Osteocyte (in vitro differentiated cells): ENCODE measurements at regions not wholly inside any gene's neighbourhood (a gene's known extent, or its start where the extent isn't known, plus 50 kb on each side); places are given as distances from the start of the nearest gene placed in this dataset.

Experiments
- DNase-seq: peaks from one replicate; pipeline ENCODE4 v3.0.0; 2021; ENCODE audit warnings: mixed read lengths; ENCODE audit not compliant: unreplicated experiment; ENCODE audit errors: extremely low spot score
- H3K27ac Mint-ChIP-seq: one replicate; pipeline ENCODE4 v1.8.0; 2021; ENCODE audit warnings: mild to moderate bottlenecking, mixed read lengths; ENCODE audit not compliant: unreplicated experiment
- H3K27me3 Mint-ChIP-seq: one replicate; pipeline ENCODE4 v1.8.0; 2021; ENCODE audit warnings: mixed read lengths; ENCODE audit not compliant: unreplicated experiment
- H3K36me3 Mint-ChIP-seq: one replicate; pipeline ENCODE4 v1.8.0; 2021; ENCODE audit warnings: mixed read lengths; ENCODE audit not compliant: unreplicated experiment
- H3K4me1 Mint-ChIP-seq: one replicate; pipeline ENCODE4 v1.8.0; 2021; ENCODE audit warnings: mixed read lengths; ENCODE audit not compliant: unreplicated experiment
- H3K4me3 Mint-ChIP-seq: one replicate; pipeline ENCODE4 v1.8.0; 2021; ENCODE audit warnings: mild to moderate bottlenecking, moderate library complexity, mixed read lengths; ENCODE audit not compliant: unreplicated experiment
- H3K9me3 Mint-ChIP-seq: one replicate; pipeline ENCODE4 v1.8.0; 2021; ENCODE audit warnings: mixed read lengths; ENCODE audit not compliant: unreplicated experiment
- CTCF ChIP-seq: fragments of 200-600 bp; sonication (generic); IDR thresholded peaks from 2 replicates; pipeline ENCODE4 v1.5.0; 2021; ENCODE audit warnings: antibody characterized with exemption, mild to moderate bottlenecking, moderate library complexity

GRCh38 chr4:85094735-85095134 lies 128.2 kb upstream of the WDFY3 start:
- Mint-ChIP-seq H3K4me1 (no peaks in the 10 kb centered on the region), H3K9me3 (peaks cover 17% of the 10 kb centered on the region), H3K36me3 (no peaks in the 10 kb centered on the region), H3K4me3 (no peak overlapping the region), H3K27me3 (peaks cover 25% of the 10 kb centered on the region), H3K27ac (no peak overlapping the region)
- no peak for TF ChIP-seq CTCF
- no peak for DNase-seq

GRCh38 chr4:85102606-85103005 lies 136.1 kb upstream of the WDFY3 start:
- H3K4me3 Mint-ChIP-seq = no peak overlapping the region

GRCh38 chr4:85106166-85106565 lies 139.7 kb upstream of the WDFY3 start:
- no peak for TF ChIP-seq CTCF
- H3K27ac Mint-ChIP-seq = no peak overlapping the region
- H3K9me3 Mint-ChIP-seq = no peaks in the 10 kb centered on the region
- H3K4me1 Mint-ChIP-seq = no peaks in the 10 kb centered on the region
- no peaks in the 10 kb centered on the region for H3K36me3 Mint-ChIP-seq
- no peak for DNase-seq
- peaks cover 15% of the 10 kb centered on the region for H3K27me3 Mint-ChIP-seq
- H3K4me3 Mint-ChIP-seq = no peak overlapping the region

More at GRCh38 chr4:85102606-85103005, 136.1 kb upstream of the WDFY3 start:
- H3K27ac Mint-ChIP-seq = no peak overlapping the region
- no peaks in the 10 kb centered on the region for H3K4me1 Mint-ChIP-seq
- H3K36me3 Mint-ChIP-seq = no peaks in the 10 kb centered on the region
- TF ChIP-seq CTCF = no peak
- DNase-seq = no peak
- H3K9me3 Mint-ChIP-seq = peaks cover 11% of the 10 kb centered on the region
- peaks cover 19% of the 10 kb centered on the region for H3K27me3 Mint-ChIP-seq

- DNase-seq = no peak
- H3K36me3 Mint-ChIP-seq = no peaks in the 10 kb centered on the region
- no peak overlapping the region for H3K27ac Mint-ChIP-seq
- TF ChIP-seq CTCF = no peak
- H3K27me3 Mint-ChIP-seq = peaks cover 15% of the 10 kb centered on the region
- H3K9me3 Mint-ChIP-seq = no peaks in the 10 kb centered on the region
- H3K4me3 Mint-ChIP-seq = no peak overlapping the region
- no peaks in the 10 kb centered on the region for H3K4me1 Mint-ChIP-seq
Observed at GRCh38 chr4:85106805-85107336, 140.4 kb upstream of the WDFY3 start.

GRCh38 chr4:85107553-85107952 lies 141.1 kb upstream of the WDFY3 start:
- Mint-ChIP-seq H3K36me3 (no peaks in the 10 kb centered on the region), H3K4me3 (no peak overlapping the region), H3K4me1 (no peaks in the 10 kb centered on the region), H3K9me3 (no peaks in the 10 kb centered on the region), H3K27ac (no peak overlapping the region), H3K27me3 (peaks cover 15% of the 10 kb centered on the region)
- no peak for TF ChIP-seq CTCF
- DNase-seq = no peak
